Suprapubic skin (tissue), 4 donors: ENCODE measurements at regions not wholly inside any gene's neighbourhood (a gene's known extent, or its start where the extent isn't known, plus 50 kb on each side); places are given as distances from the start of the nearest gene placed in this dataset.

Experiments
- DNase-seq, 2 donors: peaks; one replicate each; pipeline ENCODE4 v3.0.0-alpha.2; 2019; ENCODE audit warnings: low spot score in 2 of 2
- H3K27ac ChIP-seq: fragments of 200-600 bp; sonication (generic); one replicate; pipeline ENCODE4 v1.5.1; 2019
- H3K27me3 ChIP-seq: fragments of 200-600 bp; sonication (generic); one replicate; pipeline ENCODE4 v1.5.1; 2019
- H3K36me3 ChIP-seq: fragments of 200-600 bp; sonication (generic); one replicate; pipeline ENCODE4 v1.5.1; 2019
- H3K4me1 ChIP-seq: fragments of 200-600 bp; sonication (generic); one replicate; pipeline ENCODE4 v1.5.1; 2019
- H3K4me3 ChIP-seq: fragments of 200-600 bp; sonication (generic); one replicate; pipeline ENCODE4 v1.5.1; 2019; ENCODE audit warnings: mild to moderate bottlenecking
- H3K9me3 ChIP-seq: fragments of 200-600 bp; sonication (generic); one replicate; pipeline ENCODE4 v1.5.1; 2019
- EP300 ChIP-seq: sonication (generic); formaldehyde crosslinking; IDR thresholded peaks from one replicate; pipeline ENCODE4 v1.6.1; 2017; ENCODE audit warnings: antibody characterized with exemption
- POLR2A ChIP-seq, 2 donors: fragments of 450-650 bp; IDR thresholded peaks; one replicate each; pipeline ENCODE4 v1.6.1; 2017; ENCODE audit warnings: antibody characterized with exemption in 2 of 2, mild to moderate bottlenecking in 2 of 2, moderate library complexity in 2 of 2
- POLR2AphosphoS5 ChIP-seq, 3 donors: sonication (generic); formaldehyde crosslinking; IDR thresholded peaks; one replicate each; pipeline ENCODE4 v1.6.1; 2017; ENCODE audit warnings: antibody characterized with exemption in 3 of 3
- WGBS: methylation state at CpG from one replicate; pipeline ENCODE4 v1.1.5; 2018; 5-methylcytosine and 5-hydroxymethylcytosine counted together
- TF ChIP-seq, protein P1 (sequence below), 2 donors: fragments of 200-600 bp in 1 of 2; fragments of 450-650 bp in 1 of 2; sonication (generic) in 1 of 2; IDR thresholded peaks; one replicate each; pipeline ENCODE4 v1.5.1; 2016 to 2019; ENCODE audit warnings: antibody characterized with exemption in 2 of 2, mild to moderate bottlenecking in 1 of 2, moderate library complexity in 1 of 2

GRCh38 chr13:97125810-97126738 is 96.1 kb upstream of the MBNL2 start:
- Histone ChIP-seq H3K4me1 (peaks cover 40% of the 10 kb centered on the region), H3K27me3 (no peaks in the 10 kb centered on the region), H3K9me3 (no peaks in the 10 kb centered on the region), H3K4me3 (no peak overlapping the region), H3K27ac (peak overlapping the region; percentile 55), H3K36me3 (no peaks in the 10 kb centered on the region)
- 25% methylated on average over 11 of the region's 13 CpGs for WGBS
- peak in 1 of 2 donors; percentile 75 for DNase-seq
- TF ChIP-seq EP300 (no peak), POLR2AphosphoS5 (IDR thresholded peaks at IDR 0.05) (peak in 1 of 3 donors; percentile 43)

DNA sequence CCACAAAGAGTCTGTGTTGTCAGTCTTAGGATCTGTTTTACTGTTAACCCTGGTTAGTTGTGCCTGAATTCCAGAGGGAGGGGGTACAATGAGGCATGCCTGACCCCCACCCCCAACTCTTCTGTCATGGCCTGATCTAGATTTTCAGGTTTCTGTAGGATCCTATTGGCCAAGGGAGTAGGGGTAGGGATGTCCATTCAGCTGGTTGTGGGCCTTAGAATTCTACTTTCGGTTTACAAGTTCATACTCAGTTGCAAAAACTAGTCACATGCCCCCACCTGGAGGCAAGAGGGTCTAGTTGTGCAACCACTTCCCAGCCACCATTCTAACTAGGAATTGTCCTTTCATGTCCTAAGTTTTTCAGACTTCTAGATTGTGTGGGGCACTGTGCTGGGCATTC is 94.3 kb upstream of the MBNL2 start:
- TF ChIP-seq EP300 = no peak
- WGBS = 93% methylated on average over 1 of the region's 1 CpG

GRCh38 chr13:97130190-97130589 is 91.9 kb upstream of the MBNL2 start:
- Histone ChIP-seq H3K36me3 (no peaks in the 10 kb centered on the region), H3K27ac (no peak overlapping the region), H3K9me3 (no peaks in the 10 kb centered on the region), H3K4me1 (peaks cover 17% of the 10 kb centered on the region), H3K4me3 (no peak overlapping the region), H3K27me3 (no peaks in the 10 kb centered on the region)
- DNase-seq = no peak
- WGBS = 95% methylated on average over 1 of the region's 1 CpG
- TF ChIP-seq POLR2AphosphoS5 (IDR thresholded peaks at IDR 0.05) = no peak
- TF ChIP-seq POLR2A (IDR thresholded peaks at IDR 0.05) = no peak
- TF ChIP-seq, protein P1, sequence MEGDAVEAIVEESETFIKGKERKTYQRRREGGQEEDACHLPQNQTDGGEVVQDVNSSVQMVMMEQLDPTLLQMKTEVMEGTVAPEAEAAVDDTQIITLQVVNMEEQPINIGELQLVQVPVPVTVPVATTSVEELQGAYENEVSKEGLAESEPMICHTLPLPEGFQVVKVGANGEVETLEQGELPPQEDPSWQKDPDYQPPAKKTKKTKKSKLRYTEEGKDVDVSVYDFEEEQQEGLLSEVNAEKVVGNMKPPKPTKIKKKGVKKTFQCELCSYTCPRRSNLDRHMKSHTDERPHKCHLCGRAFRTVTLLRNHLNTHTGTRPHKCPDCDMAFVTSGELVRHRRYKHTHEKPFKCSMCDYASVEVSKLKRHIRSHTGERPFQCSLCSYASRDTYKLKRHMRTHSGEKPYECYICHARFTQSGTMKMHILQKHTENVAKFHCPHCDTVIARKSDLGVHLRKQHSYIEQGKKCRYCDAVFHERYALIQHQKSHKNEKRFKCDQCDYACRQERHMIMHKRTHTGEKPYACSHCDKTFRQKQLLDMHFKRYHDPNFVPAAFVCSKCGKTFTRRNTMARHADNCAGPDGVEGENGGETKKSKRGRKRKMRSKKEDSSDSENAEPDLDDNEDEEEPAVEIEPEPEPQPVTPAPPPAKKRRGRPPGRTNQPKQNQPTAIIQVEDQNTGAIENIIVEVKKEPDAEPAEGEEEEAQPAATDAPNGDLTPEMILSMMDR (IDR thresholded peaks at IDR 0.05) = no peak
- TF ChIP-seq EP300 = no peak

More for the DNA sequence above, 94.3 kb upstream of the MBNL2 start:
- H3K9me3 ChIP-seq = no peaks in the 10 kb centered on the region
- peaks cover 30% of the 10 kb centered on the region for H3K4me1 ChIP-seq
- DNase-seq = no peak
- H3K27ac ChIP-seq = no peak overlapping the region
- no peaks in the 10 kb centered on the region for H3K36me3 ChIP-seq
- no peaks in the 10 kb centered on the region for H3K27me3 ChIP-seq
- H3K4me3 ChIP-seq = no peak overlapping the region

GRCh38 chr13:97131447-97131846 is 90.7 kb upstream of the MBNL2 start:
- no peaks in the 10 kb centered on the region for H3K27me3 ChIP-seq
- H3K4me3 ChIP-seq = no peak overlapping the region
- DNase-seq = no peak
- H3K9me3 ChIP-seq = no peaks in the 10 kb centered on the region
- H3K36me3 ChIP-seq = no peaks in the 10 kb centered on the region
- H3K4me1 ChIP-seq = peaks cover 4% of the 10 kb centered on the region
- H3K27ac ChIP-seq = no peak overlapping the region
- 87% methylated on average over 4 of the region's 4 CpGs for WGBS
- TF ChIP-seq, protein P1 (IDR thresholded peaks at IDR 0.05) = no peak
- TF ChIP-seq POLR2AphosphoS5 (IDR thresholded peaks at IDR 0.05) (no peak), POLR2A (IDR thresholded peaks at IDR 0.05) (no peak), EP300 (no peak)

DNA sequence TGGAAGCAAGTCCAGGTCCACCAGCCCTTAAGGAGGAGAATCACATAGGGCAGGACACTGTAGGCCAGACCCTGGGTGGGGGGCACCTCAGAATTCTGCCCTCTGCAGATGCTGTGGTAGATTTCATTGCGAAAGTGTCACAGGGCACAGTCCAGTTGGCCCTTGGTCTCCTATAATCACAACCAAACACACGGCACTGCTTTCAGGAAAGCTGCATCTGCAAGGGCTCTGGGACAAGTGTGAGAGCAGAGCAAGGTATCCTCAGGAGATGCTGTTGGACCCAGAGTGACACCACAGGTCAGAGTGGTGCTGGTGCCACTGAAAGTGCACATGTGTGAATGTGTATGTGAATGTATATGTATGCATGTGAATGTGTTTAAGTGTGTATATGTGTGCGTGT is 88.6 kb upstream of the MBNL2 start:
- WGBS = 90% methylated on average over 2 of the region's 3 CpGs
- Histone ChIP-seq H3K27ac (no peak overlapping the region), H3K27me3 (no peaks in the 10 kb centered on the region)

GRCh38 chr13:97133955-97134354 is 88.2 kb upstream of the MBNL2 start:
- Histone ChIP-seq H3K4me3 (no peak overlapping the region), H3K27ac (no peak overlapping the region), H3K27me3 (no peaks in the 10 kb centered on the region), H3K36me3 (no peaks in the 10 kb centered on the region), H3K9me3 (no peaks in the 10 kb centered on the region), H3K4me1 (no peaks in the 10 kb centered on the region)
- TF ChIP-seq POLR2AphosphoS5 (IDR thresholded peaks at IDR 0.05) (no peak), EP300 (no peak), POLR2A (IDR thresholded peaks at IDR 0.05) (no peak)
- TF ChIP-seq, protein P1 (IDR thresholded peaks at IDR 0.05) = no peak
- no peak for DNase-seq
- 87% methylated on average over 3 of the region's 3 CpGs for WGBS

More for the DNA sequence above, 88.6 kb upstream of the MBNL2 start:
- no peaks in the 10 kb centered on the region for H3K36me3 ChIP-seq
- no peak for DNase-seq
- TF ChIP-seq, protein P1 (IDR thresholded peaks at IDR 0.05) = no peak
- TF ChIP-seq EP300 (no peak), POLR2AphosphoS5 (IDR thresholded peaks at IDR 0.05) (no peak), POLR2A (IDR thresholded peaks at IDR 0.05) (no peak)
- no peaks in the 10 kb centered on the region for H3K9me3 ChIP-seq
- H3K4me3 ChIP-seq = no peak overlapping the region
- H3K4me1 ChIP-seq = no peaks in the 10 kb centered on the region
